OCI-LY7 (cell line): ENCODE measurements at regions not wholly inside any gene's neighbourhood (a gene's known extent, or its start where the extent isn't known, plus 50 kb on each side); places are given as distances from the start of the nearest gene placed in this dataset.

Experiments used
- BruUV-seq: library from RNA; stranded (reverse); fragments of 400-500 nt; replicated peaks from 2 replicates; lab custom pipeline; 2021; lab: Mats Ljungman, UMichigan
- CTCF ChIA-PET: fragments of 300-600 bp; sonication (Branson Sonifier 250); formaldehyde crosslinking; loops from one replicate; lab custom pipeline; 2022; ENCODE audit warnings: antibody characterized with exemption; ENCODE audit not compliant: unreplicated experiment; lab: Charles Lee
- POLR2A ChIA-PET: fragments of 300-600 bp; sonication (Branson Sonifier 250); formaldehyde crosslinking; loops from one replicate; lab custom pipeline; 2022; ENCODE audit warnings: antibody characterized with exemption; lab: Charles Lee
- DNase-seq: peaks from one replicate; pipeline ENCODE4 v3.0.0-alpha.2; 2015; ENCODE audit warnings: low spot score
- H2AFZ ChIP-seq: fragments of 200-600 bp; sonication (generic), shearing (Covaris generic); 2 replicates; pipeline ENCODE4 v1.6.1; 2014; ENCODE audit warnings: mild to moderate bottlenecking, antibody characterized with exemption, low read length, moderate library complexity
- H3K27ac ChIP-seq: fragments of 200-600 bp; sonication (generic); 2 replicates; pipeline ENCODE4 v1.5.1; 2014; ENCODE audit warnings: mixed run types, low read depth, mild to moderate bottlenecking, moderate library complexity, low read length, inconsistent platforms; ENCODE audit not compliant: poor library complexity, severe bottlenecking
- H3K36me3 ChIP-seq: fragments of 200-600 bp; sonication (generic); 2 replicates; pipeline ENCODE4 v1.6.1; 2014; ENCODE audit warnings: mild to moderate bottlenecking, antibody characterized with exemption, low read length, moderate library complexity, mixed read lengths; ENCODE audit not compliant: insufficient read depth
- H3K4me1 ChIP-seq: fragments of 200-600 bp; sonication (generic); 2 replicates; pipeline ENCODE4 v1.5.1; 2014; ENCODE audit warnings: mild to moderate bottlenecking, low read length; ENCODE audit not compliant: insufficient read depth, poor library complexity, severe bottlenecking
- H3K4me2 ChIP-seq: fragments of 200-600 bp; sonication (generic); 2 replicates; pipeline ENCODE4 v1.6.1; 2014; ENCODE audit warnings: mild to moderate bottlenecking, low read length
- H3K4me3 ChIP-seq: fragments of 200-600 bp; sonication (generic); 2 replicates; pipeline ENCODE4 v1.5.1; 2014; ENCODE audit warnings: mild to moderate bottlenecking, low read depth, low read length; ENCODE audit not compliant: poor library complexity, severe bottlenecking
- H3K79me2 ChIP-seq: fragments of 200-600 bp; sonication (generic); 2 replicates; pipeline ENCODE4 v1.6.1; 2016; ENCODE audit warnings: low read depth, mild to moderate bottlenecking, low read length, moderate library complexity, mixed read lengths; ENCODE audit not compliant: insufficient read depth
- H3K9me2 ChIP-seq: fragments of 200-600 bp; sonication (generic); 2 replicates; pipeline ENCODE4 v1.6.1; 2016; ENCODE audit warnings: mild to moderate bottlenecking, low read length, mixed read lengths; ENCODE audit not compliant: insufficient read depth
- H3K9me3 ChIP-seq: fragments of 200-600 bp; sonication (generic); 2 replicates; pipeline ENCODE4 v1.6.1; 2014; ENCODE audit warnings: mild to moderate bottlenecking, mixed run types, low read length, mixed read lengths
- H4K20me1 ChIP-seq: fragments of 200-600 bp; sonication (generic); 2 replicates; pipeline ENCODE4 v1.6.1; 2014; ENCODE audit warnings: mild to moderate bottlenecking, antibody characterized with exemption, low read length, moderate library complexity, mixed read lengths; ENCODE audit not compliant: insufficient read depth
- EZH2phosphoT487 ChIP-seq: fragments of 200-600 bp; sonication (generic); IDR thresholded peaks from 2 replicates; pipeline ENCODE4 v1.6.1; 2018; ENCODE audit warnings: low read depth, borderline replicate concordance, mild to moderate bottlenecking, mixed run types, antibody characterized with exemption, low read length, moderate library complexity, mixed read lengths
- intact Hi-C: fragments of 100-400 bp; cut with micrococcal nuclease; formaldehyde crosslinking; loops from one replicate; pipeline ENCODE4 v1.10.0; 2022; ENCODE audit not compliant: unreplicated experiment
- TF ChIP-seq, protein P1 (sequence below): fragments of 200-600 bp; sonication (generic); conservative IDR thresholded peaks from 2 replicates; pipeline ENCODE4 v1.5.1; 2014; ENCODE audit warnings: mild to moderate bottlenecking, antibody characterized with exemption, low read length, moderate library complexity, mixed read lengths

DNA sequence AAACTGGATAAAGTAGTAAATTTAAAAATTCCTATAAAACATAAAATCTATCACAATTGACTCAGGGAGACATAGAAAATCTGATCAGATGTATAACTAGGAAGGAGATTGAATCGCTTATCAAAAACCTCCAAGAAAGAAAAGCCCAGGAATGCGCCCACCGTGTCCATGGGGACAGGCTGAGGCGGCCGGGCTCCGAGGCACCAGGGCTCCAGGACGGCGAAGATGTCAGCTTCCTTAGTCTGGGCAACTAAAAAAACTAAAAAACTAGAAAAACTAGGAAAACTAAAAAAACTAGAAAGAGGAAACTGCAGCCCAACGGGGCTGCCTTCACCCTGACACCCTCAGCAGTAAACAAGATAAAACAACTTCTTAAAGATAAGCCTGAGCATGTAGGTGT is 229.0 kb upstream of the RAB4A start:
- intact Hi-C loops, result no loop called here
- DNase-seq, result no peak
- TF ChIP-seq, protein P1, sequence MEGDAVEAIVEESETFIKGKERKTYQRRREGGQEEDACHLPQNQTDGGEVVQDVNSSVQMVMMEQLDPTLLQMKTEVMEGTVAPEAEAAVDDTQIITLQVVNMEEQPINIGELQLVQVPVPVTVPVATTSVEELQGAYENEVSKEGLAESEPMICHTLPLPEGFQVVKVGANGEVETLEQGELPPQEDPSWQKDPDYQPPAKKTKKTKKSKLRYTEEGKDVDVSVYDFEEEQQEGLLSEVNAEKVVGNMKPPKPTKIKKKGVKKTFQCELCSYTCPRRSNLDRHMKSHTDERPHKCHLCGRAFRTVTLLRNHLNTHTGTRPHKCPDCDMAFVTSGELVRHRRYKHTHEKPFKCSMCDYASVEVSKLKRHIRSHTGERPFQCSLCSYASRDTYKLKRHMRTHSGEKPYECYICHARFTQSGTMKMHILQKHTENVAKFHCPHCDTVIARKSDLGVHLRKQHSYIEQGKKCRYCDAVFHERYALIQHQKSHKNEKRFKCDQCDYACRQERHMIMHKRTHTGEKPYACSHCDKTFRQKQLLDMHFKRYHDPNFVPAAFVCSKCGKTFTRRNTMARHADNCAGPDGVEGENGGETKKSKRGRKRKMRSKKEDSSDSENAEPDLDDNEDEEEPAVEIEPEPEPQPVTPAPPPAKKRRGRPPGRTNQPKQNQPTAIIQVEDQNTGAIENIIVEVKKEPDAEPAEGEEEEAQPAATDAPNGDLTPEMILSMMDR, result no peak
- TF ChIP-seq EZH2phosphoT487, result no peak
- Histone ChIP-seq H3K9me3 (no peaks in the 10 kb centered on the region), H3K4me1 (peaks cover 27% of the 10 kb centered on the region), H4K20me1 (no peaks in the 10 kb centered on the region), H3K79me2 (no peaks in the 10 kb centered on the region), H2AFZ (no peak overlapping the region), H3K4me2 (no peak overlapping the region), H3K36me3 (no peaks in the 10 kb centered on the region), H3K27ac (no peak overlapping the region), H3K9me2 (no peaks in the 10 kb centered on the region), H3K4me3 (no peak overlapping the region)
- no TSS peak for BruUV-seq
- ChIA-PET CTCF (no interaction called here), POLR2A (interaction anchor here (0.9 kb wide), 1 partner anchor 8 kb away, joined by 4 read pairs; no protein-coding TSS in a partner anchor)

DNA sequence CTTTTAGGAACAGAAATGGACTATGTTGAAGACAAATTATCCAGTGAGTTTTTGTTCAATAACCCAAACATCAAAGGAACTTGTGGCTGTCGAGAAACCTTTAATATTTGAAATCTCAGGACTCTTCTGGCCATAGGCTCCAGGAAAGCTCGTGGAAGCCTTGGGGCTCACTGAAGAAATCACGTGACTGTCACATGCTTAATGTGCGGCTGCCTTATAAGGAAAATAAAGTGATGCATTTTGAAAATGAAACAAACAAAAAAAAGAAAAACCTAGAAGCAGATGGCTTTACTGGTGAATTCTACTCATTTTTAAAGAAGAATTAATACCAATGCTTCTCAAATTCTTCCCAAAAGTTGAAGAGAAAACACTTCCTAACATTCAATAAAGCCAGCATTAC is 228.4 kb upstream of the RAB4A start:
- BruUV-seq, result no TSS peak
- intact Hi-C loops, result no loop called here
- no peak for DNase-seq
- Histone ChIP-seq H3K36me3 (no peaks in the 10 kb centered on the region), H3K9me2 (no peaks in the 10 kb centered on the region), H4K20me1 (no peaks in the 10 kb centered on the region), H3K4me2 (no peak overlapping the region), H3K79me2 (no peaks in the 10 kb centered on the region), H2AFZ (no peak overlapping the region; the same call in 1 of the 2 replicates), H3K4me1 (peaks cover 22% of the 10 kb centered on the region), H3K4me3 (no peak overlapping the region), H3K9me3 (no peaks in the 10 kb centered on the region), H3K27ac (no peak overlapping the region)
- TF ChIP-seq, protein P1, result no peak
- no peak for TF ChIP-seq EZH2phosphoT487
- ChIA-PET POLR2A (no interaction called here), CTCF (no interaction called here)

DNA sequence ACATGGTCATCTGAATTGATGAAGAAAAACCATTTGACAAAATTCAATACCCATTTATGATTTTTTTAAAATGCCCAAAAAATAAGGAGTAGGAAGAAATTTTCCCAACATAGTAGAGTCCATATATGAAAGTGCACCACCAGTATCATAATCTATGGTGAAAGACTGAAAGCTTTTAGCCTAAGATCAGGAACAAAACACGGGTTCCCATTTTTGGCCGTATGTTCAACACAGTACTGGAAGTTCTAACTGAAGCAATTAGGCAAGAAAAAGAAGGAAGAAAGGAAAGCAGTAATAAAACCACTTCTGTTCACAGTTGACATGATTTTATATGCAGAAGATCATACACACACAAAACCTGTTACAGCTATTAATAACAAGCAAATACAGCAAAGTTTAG is 227.8 kb upstream of the RAB4A start:
- Histone ChIP-seq H3K27ac (no peak overlapping the region), H4K20me1 (no peaks in the 10 kb centered on the region), H3K4me1 (peaks cover 16% of the 10 kb centered on the region), H2AFZ (no peak overlapping the region), H3K36me3 (no peaks in the 10 kb centered on the region), H3K4me3 (no peak overlapping the region), H3K9me2 (no peaks in the 10 kb centered on the region), H3K79me2 (no peaks in the 10 kb centered on the region), H3K9me3 (no peaks in the 10 kb centered on the region), H3K4me2 (no peak overlapping the region)
- TF ChIP-seq, protein P1, result no peak
- TF ChIP-seq EZH2phosphoT487, result no peak
- intact Hi-C loops, result no loop called here
- ChIA-PET CTCF (no interaction called here), POLR2A (no interaction called here)
- no peak for DNase-seq
- no TSS peak for BruUV-seq
